ENCODE measurements at regions not wholly inside any gene's neighbourhood (a gene's known extent, or its start where the extent isn't known, plus 50 kb on each side); places are given as distances from the start of the nearest gene placed in this dataset.
"Not testable (repeated sequence)": the region's sequence is repeated elsewhere in the genome, so short reads cannot be mapped to it uniquely, and the experiment has no call there.

DNA sequence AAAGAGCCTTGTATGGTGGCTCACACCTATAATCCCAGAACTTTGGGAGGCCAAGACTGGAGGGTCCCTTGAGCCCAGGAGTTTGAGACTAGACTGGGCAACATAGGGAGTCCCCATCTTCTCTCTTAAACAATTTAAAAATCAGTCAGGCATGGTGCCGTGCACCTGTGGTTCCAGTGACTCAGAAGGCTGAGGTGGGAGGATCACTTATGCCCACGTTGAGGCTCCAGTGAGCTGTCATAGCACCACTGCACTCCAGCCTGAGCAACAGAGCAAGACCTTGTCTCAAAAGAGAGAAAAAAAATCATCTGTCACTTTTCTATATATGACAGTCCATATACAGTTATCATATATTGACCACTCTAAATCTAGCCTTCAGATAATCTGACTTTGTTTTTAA lies 658.3 kb downstream of the LTN1 start:
- DNase-seq: no peak

DNA sequence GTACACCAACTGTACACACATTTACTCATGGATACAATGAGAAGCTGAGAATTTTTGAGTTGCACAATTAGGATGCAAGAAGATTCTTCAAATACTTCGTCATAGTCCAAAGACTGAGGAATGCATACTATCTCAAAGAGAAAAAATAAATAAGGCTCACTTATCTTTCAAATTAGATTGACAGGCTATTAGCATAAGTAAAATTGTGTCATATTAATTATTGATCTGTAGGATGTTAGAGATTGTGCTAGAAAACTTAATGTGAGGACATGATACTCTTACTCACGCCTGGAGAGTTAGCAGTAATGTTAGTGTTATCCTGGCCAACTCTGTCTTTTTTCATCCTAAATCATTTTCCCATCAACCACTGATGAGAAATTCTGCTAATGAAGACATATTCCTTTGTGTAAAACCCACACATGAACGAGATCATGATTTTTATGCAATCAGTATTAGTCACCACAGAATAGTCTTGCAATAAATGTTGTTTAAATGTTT lies 659.0 kb downstream of the LTN1 start:
- no peak for DNase-seq

DNA sequence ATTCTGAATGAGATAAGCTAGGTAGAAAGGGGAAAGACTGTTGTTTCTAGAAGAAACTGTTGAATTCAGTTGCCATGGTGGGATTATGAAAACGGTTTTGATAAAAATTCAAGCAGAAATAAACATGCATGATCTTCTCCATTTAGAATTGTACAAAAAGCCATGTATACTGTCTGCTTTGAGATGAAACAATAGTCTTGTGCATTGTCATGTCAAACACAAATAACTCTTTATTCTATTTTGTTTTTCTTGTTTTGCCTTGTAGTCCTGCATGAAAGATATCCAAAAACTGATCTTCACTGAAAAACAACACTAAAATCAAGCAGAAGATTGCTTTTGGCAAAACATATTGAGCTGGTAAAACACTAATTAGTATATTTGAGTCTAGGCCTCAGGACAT lies 659.9 kb downstream of the LTN1 start:
- DNase-seq: no peak

DNA sequence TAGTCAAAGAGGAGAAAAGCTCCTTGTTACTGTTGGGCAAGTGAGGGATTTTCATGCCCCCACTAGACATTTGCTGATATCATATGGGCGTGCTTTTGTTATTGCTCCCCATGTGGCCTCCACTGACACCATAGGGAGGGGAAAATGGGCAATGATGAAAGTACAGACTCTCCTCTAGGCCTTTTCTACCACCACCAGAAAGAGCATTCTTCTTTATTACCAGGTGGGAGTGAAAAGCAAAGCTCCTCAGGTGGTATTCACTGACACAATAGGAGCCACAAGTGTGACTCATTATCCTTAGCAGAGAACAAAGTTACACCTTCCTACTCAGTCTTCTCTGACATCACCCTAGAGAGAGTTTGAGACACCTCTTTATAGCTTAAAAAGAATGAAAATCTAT lies 667.1 kb downstream of the LTN1 start:
- DNase-seq: no peak

DNA sequence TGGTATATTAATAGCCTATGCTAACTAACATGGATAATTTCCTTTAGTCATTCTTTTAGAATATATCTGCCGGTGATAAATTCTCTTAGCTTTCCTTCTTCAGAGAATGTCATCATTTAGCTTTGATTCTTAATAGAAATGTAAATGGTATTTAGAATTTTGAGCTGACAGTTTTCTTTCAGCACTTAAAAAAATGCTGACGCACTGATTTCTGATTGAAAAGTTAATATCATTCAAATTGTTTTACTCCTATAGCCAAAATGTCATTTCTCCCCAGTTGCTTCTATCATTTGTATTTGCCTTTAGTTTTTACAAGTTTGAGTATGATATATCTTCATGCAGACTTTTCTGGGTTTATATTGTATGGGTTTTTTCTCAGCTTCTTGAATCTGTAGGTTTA lies 668.0 kb downstream of the LTN1 start:
- no peak for DNase-seq

DNA sequence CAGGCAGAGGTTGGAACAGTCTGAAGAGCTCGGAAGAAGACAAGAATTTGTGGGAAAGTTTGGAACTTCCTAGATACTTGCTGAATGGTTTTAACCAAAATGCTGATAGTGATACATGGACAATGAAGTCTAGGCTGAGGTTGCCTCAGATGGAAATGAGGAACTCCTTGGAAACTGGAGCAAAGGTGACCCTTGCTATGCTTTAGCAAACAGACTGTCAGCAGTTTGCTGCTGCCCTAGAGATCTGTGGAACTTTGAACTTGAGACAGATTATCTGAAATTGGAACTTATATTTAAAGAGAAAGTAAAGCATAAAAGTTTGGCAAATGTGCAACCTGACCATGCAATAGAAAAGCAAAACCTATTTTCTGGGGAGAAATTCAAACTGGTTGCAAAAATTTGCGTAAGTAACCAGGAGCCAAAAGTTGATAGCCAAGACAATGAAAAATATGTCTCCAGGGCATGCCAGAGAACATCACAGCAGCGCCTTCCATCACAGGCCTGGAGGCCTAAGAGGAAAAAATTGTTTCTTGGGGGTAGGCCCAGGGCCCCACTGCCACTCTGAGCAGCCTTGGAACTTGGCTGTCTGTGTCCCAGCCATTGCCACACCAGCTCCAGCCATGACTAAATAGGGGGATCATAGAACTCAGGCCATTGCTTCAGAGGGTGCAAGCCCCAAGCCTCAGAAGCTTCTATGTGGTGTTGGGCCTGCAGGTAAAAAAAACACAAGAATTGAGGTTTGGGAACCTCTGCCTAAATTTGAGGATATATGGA lies 675.3 kb downstream of the LTN1 start:
- DNase-seq: no peak

DNA sequence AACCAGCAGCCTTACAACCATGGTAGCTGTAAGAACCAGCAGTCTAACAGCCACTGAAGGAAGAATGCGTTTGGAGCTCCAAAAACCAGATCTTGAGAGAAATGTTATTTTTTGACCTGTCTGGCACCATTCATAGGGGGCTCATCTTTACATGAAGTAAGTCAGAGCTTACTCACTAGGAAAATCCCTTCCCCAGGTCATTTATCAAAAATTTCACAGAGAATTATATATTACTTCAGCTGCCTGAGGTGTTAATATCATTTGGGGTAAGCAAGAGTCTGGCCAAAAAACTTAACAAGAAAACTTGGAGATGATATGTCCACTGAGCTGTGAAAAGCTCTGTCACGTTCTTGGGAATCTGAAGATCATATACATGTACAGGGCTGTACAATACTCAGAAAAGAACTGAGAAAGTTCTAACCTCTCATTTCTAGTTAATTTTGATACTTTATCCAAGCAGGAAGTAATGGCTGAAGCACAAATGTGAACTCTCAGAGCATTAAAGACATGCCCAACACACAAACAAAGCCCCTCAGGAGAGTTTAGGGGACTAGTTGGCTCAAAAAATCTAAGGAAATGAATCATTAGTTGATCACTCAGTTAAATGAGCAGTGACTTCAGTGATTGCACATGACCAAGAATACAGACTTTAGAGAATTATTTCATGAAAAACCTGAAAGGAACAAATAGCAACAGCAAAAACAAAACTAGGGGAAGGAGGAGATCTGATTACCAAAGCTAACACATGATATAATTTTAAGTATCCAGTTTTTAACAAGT lies 681.1 kb downstream of the LTN1 start:
- no peak for DNase-seq

DNA sequence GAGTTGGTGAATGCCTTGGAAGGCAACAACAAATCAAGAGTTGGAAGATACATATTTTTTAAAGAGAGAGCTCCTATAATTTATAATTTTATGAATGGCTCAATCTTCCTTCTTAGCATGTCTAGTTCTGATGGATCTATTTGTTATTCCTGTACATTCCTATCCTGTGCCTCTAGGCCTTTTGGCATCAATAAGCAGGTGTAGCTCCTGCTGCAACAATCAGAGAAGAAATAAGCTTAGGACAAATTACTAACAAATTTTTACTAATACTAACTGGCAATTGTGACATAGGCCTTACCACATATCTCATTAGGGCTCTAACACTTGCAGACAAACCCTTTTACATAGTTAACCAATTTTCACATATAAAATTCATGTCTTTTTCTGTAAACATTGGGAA lies 682.0 kb downstream of the LTN1 start:
- DNase-seq: no peak

DNA sequence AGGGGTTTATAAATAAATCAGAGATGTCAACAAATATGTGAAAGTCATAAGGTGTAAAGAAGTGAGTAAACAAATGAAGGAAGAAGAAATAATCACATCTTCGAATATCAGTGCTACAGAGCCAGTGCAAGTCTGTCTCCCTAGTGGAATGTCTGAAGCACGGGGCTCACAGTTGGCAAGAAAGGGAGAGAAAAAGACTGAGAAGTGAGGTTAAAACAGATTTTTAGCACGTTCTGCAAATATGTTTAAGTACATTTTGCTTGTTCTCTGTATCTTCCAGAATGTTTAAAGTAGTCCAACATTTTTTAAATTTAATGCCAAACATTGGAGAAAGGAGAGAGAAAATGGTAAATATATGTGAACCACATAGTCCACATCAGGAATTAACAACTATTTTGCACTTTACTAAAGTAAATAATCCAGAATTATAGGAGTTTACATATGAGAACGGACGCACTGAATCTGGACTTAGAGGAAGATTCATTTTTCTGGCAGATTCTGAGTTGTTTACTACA lies 682.4 kb downstream of the LTN1 start:
- DNase-seq: no peak

DNA sequence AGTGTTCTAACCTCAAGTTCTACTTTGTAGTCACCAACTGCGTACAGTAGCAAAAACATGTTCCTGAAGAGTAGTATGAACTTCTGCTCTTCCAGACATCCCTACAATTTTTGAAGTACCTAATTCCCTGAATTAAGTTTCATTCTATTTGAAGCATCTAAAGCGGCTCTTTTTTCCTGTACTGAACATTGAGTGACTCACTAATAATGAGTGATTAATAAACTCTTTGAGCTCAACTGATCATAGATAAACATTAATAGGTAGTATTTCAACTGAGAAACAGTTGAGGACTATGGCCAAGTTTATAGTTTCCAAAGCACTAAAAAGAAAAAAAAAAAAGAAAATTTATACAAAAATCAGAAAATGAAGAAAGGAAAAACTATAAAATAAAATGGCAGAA lies 683.1 kb downstream of the LTN1 start:
- DNase-seq: no peak

DNA sequence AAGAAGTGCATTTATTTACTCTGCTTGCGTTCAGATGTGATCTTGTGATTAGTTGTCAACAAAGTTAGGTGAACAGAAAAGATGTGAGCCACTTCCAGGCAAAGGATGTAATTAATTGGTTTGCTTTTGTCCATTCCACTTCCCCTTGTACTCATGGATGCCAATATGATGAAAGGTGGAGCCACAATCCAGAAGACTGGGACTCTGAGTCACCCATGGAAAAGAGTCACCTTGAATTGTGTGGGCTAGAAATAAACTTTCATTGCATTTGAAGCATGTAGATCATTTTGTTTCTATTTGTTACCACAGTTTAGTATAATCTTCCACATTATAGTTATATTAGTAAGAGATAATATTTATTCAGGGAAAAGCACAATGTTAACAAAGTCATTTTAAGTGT lies 684.2 kb downstream of the LTN1 start:
- DNase-seq: no peak

DNA sequence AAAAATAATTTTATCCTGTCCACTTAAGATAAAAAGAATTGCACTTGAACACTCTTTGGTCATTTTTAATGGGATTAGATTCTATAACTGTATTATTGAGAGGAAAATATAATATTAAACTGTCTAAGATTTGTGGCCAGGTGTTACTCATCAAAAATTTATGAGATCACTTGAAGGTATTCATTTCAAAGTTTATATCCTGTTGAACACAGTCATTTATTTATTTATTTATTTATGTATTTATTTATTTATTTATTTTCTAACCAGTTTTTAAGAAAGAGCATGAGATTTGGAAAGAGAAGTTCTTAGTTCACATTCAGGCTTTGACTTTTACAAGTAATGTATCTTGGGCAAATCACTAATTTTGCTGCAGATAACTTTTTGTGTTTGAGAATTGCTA lies 692.7 kb downstream of the LTN1 start:
- DNase-seq: no peak

DNA sequence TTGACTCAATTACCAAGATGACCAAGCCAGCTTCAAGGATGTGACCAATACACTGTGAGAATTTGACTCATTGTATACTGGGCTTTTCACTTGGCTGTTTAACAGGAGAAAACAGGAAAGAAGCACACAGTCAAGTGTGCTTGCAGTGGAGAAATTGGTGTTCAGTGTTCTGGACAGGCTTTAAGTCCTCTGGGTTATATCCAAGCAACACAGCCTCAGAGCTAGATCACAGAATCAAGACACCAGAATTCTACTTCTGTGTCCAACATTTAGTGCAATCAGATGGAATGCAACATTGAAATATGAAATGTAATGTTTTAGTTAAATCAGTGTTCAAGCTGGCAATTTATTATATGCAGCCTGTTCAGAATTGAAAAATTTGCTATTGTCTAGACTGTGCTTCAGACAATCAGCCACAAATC lies 694.4 kb downstream of the LTN1 start:
- DNase-seq: no peak

DNA sequence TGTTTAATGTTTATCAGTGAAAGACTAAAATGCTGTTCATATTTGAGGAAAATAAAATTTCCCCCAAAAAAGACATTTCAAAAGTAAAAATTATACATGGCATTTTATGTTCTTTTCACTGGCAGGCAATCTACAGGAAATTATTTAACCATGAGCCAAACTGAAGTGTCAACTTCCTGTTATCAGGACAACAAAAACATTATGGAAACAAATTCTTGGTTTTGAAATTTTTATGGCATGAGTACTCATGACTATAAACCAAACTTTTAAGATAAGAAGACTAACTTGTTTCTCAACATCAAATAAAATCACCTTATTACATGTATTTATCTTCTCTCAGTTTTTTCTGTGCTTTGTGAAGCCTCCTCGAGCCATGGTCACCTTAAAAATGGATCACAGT lies 698.6 kb downstream of the LTN1 start:
- no peak for DNase-seq

DNA sequence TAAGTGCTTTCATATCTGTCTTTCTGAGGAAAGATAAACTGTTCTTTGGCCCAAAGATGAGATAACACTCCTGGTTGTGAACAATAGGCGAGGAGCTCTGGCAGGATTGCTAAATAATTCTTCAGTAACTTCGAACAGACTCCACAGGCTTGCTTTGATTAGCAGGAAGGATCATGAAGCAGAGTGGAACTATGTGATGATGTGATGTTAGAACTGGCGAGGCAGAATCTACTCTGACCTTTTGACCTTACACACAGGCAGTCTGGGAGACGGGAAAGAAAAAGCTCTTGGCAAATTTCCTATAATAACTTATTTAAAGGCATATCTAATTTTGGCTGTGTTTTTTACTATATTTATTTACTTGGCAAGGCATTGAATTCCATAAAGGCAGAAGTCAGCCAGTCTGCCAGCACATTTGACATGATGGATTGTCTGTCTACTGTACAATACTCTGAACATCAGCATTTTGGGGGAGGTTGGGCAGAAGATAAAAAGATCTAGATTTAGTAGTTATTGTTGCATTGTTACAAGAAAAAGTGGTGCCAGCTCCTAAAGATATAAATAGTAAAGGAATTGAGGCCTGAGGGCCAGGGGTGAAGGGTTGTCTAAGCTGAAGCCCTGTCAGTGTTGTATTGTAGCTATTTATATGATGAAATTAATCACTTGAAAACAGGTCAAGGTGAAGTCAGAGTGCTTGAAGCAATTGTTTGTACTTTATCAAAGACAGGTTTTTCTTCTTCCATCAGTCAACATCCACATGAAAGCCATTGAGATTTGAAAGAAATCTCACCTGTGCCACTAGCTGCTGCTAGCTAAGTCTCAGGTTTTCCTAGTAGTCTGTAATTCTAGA lies 708.8 kb downstream of the LTN1 start:
- no peak for DNase-seq

DNA sequence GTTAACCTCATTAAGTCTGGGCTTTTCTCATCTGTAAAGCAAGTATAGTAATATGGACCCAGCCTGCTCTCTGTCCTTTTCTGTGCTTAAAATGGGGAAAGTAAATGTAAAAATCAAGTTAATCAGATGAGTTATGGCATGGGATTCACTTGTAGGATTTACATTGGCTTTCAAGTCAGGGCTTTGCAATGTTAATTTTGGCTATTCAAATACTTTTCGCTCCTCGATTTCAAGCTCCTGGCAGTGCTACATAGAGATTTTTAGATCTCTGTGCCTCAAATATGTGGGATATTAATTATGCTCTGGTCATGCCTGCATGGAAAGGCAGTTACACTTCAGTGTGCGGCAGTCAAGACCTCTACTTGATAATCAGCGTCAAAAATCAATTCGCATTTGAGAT lies 709.8 kb downstream of the LTN1 start:
- no peak for DNase-seq

DNA sequence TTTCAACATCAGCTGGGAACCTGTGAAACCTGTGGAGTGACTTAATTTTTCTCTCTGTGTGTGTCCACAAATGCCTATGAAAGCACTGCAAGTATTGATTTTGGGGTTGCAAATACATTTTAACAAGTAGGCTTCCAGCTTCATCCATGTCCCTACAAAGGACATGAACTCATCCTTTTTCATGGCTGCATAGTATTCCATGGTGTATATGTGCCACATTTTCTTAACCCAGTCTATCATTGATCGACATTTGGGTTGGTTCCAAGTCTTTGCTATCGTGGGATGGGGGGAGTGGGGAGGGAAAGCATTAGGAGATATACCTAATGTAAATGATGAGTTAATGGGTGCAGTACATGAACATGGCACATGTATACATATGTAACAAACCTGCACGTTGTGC lies 711.3 kb downstream of the LTN1 start:
- DNase-seq: not testable (repeated sequence)

DNA sequence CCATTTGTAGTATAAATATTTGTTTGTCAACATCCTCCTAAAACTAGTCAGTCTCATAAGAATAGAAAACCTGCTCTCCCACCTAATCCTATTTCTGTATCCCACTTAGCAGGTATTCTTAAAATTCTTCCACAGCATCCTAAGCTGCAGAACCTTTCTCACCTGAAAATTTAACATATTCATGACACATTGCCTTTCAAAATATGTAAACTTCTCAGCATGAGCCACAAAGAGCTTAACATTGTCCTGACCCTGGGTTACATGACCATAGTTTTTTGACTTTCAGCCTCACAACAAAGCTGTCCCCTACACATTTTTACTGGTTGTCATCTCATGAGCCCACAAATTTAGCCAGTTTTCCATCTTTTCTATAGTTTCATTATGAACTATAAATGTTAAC lies 712.1 kb downstream of the LTN1 start:
- DNase-seq: no peak

DNA sequence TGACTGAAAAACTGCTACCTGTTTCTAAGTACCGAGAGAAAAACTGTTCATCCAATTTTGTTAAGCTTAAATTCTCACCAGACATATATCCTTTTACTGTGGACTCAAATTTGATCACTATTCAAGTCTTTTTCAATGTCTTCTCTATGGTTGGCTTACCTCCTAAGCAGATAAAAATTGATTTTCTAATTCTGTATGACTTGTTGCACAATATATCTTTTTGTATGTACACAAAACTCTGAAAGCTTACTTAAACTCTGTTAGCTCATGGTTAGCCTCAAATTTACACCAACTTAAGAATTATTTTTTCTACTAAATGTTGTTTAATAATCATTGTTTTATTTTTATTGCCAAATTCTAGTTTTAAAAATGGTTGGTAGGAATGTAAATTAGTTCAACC lies 715.4 kb downstream of the LTN1 start:
- DNase-seq: no peak

DNA sequence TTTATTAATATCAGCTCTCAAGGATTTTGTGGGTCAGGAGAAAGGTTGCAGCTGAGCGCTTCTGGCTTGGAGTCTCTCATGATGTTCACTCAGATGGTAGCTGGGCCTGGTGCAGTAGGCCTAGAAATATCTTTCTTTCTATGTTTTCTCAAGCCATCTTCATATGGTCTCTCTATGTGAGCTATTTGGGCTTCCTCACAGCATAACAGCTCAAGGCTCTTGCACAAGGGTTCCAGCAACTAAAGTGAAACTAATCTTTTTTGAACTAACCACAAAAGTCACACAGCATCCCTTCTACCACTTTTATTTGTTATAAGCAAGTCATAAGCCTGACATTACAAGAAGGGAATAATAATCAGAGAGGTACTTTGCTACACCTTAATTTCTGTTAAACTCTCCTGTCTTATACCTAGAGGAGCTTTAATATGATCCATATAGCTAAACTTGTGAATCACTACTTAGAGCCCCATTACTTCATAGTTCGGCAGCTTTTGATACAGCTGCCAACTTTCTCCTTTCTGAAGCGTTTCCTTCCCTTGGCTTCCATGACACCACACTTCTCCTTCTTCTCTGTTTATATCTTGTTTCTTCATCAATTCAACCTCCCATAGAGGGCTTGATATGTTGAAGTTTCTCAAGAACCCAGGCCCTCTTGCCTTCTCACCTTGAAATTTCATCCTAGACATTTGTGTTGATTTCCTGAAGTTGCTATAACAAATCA lies 720.2 kb downstream of the LTN1 start:
- DNase-seq: no peak

DNA sequence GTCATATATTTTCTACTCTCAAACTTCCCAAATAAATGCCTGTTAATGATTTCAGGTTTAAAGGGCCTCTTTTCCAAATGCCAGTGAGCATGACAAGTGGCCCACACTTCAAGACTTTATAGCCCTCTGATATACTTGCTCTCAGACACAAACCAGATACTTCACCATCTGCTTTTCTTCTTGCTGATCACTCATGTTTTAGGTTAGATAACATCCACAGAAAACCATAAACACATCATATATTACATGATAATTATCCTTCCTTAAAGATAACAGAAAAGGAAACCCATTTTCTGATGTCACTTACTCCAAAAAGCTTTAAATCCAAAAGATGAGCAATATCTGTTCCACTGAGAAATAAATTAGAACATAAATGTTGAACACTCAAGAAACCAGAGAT lies 723.5 kb downstream of the LTN1 start:
- no peak for DNase-seq

DNA sequence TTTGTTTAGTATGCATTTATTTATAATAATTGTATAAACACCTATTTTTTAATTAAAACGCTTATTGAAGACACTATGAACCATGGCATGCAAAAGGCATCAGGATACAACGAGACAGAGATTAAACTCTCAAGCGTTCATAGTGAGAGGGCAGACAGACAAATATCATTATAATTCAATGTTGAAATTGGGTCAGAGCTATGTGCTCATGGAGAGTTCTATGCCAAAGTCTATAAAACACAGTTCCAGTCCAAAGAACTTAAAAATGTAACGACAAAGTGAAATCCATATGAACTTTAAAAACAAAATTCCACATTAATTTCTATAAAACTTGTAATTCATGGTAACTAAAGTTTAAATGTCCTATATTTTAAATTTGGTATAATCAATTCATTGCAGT lies 724.0 kb downstream of the LTN1 start:
- no peak for DNase-seq

DNA sequence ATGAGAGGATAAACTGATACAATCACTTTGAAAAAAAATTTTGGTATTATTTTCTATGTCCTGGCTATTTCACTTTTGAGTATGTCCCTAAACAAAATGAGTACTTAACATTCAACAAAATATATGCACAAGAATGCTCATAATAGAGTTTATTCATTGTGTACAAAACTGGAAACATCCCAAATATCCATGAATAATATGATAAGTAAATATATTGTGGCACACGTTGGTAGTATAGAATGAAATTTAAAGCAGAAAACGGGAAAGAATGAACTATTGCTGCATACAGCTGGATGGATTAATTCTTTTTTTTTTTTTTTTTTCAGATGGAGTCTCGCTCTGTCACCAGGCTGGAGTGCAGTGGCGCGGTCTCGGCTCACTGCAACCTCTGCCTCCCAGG lies 725.2 kb downstream of the LTN1 start:
- DNase-seq: no peak

Data from SHP77 (cell line).